NCI-H146 treated with DMSO at 0.1 percent for 48 hours (cell line): ENCODE measurements at regions not wholly inside any gene's neighbourhood (a gene's known extent, or its start where the extent isn't known, plus 50 kb on each side); places are given as distances from the start of the nearest gene placed in this dataset.
"Not testable (repeated sequence)": the region's sequence is repeated elsewhere in the genome, so short reads cannot be mapped to it uniquely, and the experiment has no call there.

ENCODE experiments used
- DNase-seq: peaks from one replicate; lab custom pipeline; 2025; ENCODE audit not compliant: unreplicated experiment; lab: John Stamatoyannopoulos, UW

DNA sequence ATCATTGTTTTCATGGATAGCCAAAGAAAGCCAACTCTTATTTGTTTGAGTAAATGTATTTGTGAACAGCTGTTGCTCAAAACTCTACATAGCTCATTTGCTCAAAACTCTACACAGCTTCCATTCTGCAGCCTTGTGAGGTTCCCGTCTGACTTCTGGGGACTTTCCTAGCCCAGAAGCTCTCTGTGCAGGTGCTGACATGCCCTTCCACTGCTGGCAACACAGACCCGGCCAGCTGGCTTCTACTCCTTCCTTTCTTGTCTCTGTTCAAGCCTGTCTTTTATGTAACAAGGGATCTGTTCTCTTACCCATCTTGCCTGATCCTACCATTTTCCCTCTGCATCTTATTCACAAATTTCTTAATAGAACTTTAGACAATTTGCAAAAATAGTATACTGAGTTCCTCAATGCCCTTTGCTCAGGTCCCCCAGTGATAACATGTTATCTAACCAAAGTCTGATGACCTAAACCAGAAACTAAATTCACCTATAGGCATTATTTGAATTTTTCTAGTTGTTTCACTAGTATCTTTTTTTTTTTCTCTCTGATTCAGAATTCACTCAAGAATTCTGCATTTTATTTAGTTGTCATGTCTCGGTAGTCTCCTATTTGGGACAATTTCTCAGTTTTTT lies 556.5 kb upstream of the SEMA6A start:
- no peak for DNase-seq

DNA sequence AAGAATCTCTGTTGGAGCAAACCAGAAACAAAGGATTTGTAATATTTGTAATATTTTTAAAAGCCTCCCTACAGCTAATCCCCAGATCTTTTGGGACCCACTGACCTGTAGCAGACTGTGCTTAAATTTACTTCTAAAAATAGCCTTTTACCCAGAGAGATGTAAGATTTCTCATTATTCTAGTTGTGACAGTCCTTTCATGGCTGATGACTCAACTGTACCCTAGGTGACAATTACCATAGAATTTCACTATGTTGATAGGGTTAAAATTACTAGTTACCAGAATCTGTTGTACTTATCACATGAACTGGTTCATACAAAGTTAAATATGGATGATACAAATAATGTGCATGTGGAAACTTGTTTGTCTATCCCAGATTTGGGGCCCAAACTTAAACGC lies 543.9 kb upstream of the SEMA6A start:
- DNase-seq: no peak

DNA sequence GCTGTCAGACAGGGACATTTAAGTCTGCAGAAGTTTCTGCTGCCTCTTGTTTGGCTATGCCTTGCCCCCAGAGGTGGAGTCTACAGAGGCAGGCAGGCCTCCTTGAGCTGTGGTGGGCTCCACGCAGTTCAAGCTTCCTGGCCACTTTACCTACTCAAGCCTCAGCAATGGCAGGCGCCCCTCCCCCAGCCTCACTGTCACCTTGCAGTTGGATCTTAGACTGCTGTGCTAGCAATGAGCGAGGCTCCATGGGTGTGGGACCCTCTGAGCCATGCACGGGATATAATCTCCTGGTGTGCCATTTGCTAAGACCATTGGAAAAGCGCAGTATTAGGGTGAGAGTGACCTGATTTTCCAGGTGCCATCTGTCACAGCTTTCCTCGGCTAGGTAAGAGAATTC lies 542.7 kb upstream of the SEMA6A start:
- not testable (repeated sequence) for DNase-seq

DNA sequence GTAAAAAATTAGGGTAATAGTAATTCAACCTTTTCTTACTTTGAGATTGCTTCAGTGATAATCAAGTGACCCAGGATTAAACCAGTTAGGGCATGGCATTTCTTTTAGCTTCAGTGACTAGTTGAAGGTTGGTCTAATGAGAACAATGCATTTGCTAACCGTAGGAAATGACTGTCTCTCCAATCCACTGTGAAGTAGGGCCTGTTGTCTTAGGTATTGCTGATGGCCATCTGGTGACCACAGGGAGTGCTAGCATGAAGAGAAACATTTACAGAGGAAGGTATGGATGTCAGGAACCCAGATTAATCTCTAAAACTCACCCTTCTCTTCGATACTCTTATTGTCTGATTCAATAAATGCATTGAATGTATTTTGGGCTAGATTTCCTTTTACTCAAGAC lies 535.9 kb upstream of the SEMA6A start:
- no peak for DNase-seq

DNA sequence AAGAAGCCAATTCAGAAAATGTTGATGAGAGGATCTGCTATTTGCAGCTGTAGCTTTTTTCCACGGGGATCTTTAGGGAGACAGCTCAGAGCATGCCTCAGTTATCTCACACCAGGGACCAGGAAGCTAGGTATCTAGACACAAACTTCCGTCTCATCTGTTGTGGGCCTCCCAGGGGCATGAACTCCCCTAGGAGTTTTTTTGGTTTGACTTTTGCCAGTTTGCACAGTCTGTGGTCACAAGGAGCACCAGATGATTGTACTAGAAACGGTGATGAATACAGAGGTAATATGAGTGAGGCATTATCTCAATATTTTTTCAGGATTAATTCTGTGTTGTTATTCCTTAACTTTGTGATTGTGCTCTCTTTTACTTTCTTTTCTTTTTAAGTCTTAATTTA lies 533.2 kb upstream of the SEMA6A start:
- DNase-seq: no peak

DNA sequence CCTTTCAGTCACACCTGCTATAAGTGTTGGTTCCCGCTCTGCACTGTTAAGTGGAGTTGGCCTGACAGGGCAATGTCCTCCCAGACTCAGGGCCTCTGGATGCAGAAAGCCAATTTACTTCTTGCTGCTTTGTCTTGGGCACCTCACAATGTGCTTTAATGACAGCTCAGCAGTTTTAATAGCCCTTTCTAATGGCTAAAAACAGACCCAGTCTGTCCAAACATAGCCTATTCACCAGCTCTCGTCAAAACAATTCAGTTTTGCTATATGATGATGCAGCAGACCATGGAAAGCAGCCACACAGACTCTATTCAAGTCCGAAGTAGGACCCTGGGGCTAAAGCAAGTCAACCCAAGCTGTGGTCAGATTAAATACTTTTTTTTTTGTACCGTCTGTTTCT lies 529.1 kb upstream of the SEMA6A start:
- DNase-seq: no peak

DNA sequence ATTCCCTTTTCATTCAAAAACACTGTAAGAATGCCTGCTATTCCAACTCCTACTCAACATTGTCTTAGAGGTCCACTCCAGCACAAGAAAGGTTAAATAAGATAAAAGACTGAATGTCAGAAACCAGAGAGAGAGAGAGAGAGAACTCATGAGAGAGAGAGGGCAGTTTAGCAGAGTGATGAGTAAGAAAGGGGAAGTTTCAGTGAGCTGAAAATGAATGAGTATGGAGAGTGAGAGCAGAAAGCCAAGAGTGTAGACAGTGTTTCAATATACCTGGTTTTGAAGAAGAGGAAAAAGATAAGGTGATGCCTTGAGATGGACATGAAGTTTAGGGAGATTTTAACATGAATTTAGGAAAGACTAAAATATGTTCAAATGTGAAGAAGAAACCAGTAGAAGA lies 528.0 kb upstream of the SEMA6A start:
- no peak for DNase-seq

DNA sequence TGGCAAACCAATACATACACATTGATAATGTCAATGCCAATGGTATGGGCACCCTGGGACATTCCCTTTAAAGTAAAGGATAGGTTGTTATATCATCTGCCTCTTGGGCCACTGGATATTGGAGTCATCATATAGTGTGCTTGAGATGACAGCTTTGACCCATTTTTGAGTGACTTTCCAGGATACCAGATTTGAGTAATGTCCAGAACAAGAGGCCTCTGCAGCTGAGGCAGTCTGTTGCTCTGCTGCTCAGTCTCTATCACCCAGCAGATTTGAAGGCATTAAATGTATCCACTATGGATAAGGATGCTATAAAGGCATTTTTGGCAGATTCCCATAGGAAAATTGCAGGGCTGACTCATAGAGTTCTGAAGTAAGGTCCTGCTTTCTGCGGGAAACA lies 525.6 kb upstream of the SEMA6A start:
- DNase-seq: no peak

DNA sequence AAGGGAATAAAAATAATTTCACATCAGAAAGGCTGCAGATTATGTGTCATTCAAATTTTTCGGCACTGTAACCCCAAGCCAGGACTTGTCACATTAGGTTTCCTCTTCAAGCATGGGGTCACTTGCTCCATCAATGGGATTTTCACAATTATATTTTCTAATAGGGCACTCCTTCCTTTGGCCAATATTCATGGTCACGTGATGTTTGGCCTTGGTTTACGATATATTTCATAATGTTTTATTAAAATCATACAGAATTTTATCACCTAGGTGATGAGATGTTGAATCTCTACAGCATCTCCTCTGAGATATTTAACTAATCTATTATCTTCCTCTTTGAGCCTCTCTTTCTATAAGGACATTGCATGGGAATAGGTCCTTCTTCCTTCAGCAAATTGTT lies 523.5 kb upstream of the SEMA6A start:
- DNase-seq: no peak

DNA sequence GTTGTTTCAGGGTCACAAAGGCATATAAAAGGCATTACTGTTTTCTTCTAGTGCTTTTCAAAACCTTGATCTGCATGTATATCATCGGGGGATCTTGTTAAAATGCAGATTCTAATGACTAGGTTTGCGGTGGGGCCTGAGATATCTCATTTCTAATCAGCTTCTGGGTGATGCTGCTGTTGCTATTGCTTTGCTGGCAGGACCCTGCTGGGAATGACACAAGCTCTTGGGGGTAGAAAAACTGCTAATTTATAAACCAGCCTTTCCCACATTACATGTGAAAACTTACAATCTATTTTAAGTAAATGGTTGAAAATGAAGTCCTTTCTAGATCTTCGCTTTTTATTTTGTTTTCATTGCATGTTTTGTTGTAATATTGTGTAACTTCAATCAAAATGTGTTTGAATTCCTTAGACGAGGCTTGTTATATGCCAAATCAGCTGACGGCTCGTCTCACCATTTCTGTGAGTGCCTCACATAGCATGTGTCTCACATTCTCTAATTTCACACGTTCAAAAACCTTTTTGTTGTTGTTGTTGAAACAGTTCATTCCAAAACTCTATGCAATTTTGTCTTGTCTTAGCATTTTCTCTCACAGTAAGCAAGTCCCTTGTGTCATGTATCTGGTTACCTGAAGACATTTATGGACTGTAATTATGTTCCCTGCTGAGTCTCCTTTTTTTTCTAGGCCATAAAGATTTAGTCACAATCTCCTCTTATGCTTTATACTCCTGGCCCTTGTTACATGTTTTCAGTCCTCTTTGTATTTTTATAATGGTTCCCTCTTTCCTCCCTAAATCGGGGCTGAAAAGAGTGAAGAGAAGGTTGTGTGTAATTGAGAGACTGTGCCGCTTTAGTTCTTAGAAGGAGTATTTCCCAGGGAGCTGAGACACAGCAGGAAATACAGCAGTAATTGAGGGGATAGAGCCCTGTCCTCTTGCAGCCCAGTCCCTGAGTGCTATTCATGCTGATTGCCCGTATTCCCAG lies 521.0 kb upstream of the SEMA6A start:
- no peak for DNase-seq

DNA sequence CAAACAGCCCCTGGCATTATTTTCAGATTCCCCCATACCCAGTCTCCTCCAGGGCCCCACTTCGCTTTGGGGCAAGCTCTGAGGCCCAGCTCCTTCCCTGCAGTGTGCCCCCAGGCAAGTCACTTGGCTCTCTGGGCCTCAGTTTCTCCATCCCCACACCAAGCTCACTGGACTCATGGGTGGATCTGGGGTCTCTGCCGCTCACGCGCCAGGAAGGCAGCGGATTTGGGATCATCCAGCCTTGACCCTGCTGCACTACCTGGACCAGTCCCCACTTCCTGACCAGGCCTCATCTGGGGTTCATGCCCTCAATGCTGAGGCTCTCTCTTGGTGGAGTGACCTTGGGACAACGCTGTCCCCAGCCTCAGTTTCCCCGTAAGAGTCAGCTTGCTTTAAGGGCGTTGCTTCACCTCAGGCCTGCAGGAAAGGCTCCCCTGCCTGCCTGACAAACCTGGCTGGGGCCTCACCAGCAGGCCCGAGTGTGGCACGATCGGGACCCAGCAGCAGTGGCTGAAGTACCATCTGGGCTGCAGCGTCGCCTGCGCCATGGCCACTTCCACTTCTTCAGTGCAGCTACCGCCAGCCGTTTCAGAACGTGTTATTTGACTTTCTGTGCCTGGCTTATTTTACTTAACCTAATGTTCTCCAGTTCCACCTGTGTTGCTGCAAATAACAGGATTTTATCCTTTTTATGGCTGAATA lies 519.6 kb upstream of the SEMA6A start:
- DNase-seq: no peak

DNA sequence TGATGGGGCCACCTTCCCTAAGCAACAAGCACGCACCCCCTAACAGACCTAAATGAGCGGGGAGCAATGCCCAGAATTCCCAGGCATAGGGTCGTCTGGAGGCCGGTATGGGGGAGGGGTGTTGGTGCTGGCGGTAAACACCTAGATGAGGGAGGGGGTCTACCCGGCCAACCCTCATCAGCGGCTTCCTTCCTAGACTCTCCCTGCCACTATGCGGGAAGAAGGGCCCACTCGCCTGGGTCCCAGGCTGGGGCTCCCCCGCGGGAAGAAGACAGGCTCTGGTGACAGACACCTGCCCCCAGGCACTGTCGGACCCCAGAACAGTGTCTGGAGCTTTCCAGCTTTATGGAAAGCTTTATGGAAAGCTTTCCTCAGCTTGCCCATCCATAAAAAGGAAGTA lies 519.0 kb upstream of the SEMA6A start:
- DNase-seq: no peak

DNA sequence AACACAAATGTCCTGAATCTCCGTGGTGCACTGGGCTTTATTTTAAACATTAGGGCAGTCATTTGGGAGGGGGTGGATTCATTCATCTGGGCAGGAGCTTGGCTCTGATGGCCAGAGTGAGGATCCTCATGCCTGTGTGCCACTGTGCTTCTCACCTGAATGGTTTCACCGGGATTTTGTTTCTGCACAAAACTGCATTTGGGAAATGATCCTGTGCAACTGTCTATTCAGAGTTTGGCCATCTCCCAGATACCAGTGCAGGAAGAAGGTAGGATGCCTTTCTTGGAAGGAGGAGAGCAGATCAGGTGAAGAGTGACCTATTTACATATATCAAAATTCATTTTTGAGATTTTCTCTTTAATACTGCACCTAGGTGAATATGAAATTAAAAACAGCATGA lies 514.4 kb upstream of the SEMA6A start:
- DNase-seq: no peak

DNA sequence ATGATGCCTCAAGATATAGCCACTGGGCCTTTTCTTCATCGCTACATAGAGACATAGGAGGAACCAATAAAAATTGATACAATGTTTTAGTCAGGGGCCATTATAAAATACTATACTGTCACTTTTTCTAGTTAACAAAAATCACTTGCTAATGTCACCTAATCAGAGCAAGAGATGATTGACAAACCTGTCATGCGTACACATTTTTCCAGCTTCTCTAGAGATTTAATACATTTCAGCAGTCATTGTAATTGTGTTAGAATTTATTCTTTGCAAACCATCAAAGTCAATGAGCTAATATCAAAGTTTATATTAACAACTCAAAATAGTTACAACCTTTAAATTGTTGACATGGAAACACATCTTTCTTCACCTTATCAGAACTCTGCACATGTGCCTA lies 513.6 kb upstream of the SEMA6A start:
- DNase-seq: no peak

DNA sequence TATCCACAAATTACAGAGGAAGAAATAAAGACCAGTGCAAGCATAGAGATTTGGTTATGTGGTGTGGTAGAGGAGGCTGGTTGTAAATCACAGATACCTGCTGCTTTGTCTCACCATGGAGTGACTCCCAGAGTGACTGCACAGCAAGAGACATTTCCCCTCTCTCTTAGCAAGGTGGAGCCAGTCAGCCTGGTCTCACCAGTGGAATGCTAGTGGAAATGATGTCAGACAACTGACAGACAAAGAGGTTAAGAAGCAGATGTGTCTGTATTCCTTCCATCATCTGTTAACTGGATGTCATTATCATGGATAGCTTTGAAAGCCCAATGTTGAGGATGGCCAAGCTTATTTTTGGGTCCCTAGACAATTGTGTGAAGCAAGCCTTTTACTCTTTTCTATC lies 509.4 kb upstream of the SEMA6A start:
- DNase-seq: no peak

DNA sequence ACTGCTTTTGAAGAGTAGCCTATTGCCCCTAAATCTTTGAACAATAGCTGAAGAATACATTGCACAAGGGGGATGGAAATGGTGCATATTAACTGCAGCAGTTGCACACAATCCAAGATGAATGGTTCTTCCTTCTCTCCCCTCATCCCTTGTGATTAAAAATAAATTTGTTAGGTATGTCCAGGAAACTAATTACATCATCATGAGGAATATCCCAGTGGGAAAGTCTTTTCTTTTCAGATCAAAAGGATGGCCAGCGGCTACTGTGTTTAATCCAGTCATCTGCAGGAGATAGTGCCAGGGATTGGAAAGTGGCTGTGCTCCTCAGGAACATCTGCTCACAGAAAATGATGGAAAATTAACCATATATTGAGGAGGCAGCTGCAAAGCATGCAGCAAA lies 508.4 kb upstream of the SEMA6A start:
- DNase-seq: no peak

DNA sequence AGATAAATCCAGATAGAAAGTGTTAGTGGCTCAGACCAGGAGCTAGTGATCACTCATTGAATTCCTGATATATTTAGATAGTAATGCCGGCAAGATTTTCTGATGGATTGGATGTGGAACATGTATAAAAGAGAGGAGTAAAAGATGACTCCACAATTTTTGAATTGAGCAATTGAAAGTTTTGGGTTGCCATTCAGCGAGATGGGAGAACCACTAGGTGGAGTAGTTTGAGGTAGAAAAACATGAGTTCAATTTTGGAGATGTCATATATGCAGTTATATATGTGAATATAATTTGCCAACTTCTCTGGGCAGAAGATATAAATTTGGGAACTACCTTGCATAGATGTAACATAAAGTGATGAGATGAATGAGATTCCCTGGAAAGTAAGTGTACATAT lies 502.5 kb upstream of the SEMA6A start:
- no peak for DNase-seq

DNA sequence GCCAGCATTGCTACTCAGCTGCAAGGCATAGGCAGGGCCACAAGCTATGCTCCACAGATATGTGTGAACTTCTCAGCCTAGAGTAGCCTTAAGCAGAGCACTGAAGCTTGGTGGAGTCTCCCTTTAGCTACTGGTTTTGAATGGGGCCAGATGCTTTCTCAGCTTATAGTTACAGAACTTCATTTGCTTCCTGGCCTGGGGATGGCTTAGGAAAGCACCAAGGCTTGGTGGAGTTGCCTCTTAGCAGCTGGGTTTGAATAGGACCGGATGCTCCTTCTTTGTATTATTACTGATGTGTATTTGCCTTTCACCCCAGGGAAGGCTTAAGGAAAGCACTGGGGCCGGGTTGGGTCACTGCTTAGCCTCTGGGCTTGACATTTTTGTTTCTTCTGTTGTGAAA lies 497.8 kb upstream of the SEMA6A start:
- DNase-seq: no peak

DNA sequence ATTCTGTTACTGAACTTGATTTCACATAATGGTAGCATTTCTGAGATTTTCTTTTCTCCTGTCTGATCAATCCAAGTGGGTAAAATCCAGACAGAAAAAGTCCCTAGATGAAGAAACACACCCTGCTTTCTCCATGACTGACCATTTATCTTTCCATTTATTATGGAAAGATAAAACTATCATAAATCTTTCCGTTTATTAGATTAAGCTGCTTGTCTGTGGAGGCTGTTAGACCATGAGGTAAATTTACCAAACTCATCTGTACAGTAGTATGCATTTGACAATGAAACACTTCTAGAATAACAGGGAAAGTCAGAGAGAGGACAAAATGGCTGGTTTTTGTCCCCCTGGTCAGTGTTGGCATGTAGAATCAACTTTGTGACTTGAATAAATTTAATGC lies 491.2 kb upstream of the SEMA6A start:
- no peak for DNase-seq

DNA sequence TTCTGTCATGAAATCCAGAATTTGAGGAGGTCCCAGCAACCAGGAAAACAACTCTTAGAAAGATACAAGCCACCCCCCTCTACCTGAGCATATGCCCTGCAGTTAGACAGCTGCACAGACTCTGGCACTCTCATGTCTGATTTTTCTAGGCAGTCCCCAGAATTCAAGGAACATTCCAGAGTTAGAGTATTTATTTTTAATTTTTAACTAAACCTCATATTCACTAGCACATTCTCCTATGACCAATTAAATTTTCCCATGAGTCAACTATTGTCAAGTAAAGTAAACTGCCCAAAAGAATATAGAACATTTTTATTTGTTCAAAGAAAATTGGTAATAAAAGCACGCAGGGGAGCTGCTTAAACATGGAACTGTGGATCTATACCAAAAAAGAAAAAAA lies 490.5 kb upstream of the SEMA6A start:
- DNase-seq: no peak

DNA sequence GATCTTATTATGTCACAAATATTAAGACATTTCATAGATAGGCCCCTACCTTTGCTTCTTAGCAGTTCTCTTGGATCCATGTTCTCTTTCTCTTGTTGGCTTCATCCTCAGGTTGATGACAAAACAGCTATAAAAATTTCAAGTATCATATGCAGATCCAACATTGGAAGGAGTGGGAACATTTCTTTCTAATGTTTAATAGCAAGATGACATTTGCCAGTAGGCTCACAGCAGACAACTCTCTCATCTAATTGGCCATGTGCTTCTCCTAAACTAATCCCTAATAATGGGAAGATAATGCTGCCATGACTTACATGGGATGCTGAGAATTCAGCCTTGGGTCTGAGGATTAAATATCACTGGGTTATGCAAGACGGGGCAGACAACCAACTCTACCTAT lies 485.5 kb upstream of the SEMA6A start:
- DNase-seq: no peak

DNA sequence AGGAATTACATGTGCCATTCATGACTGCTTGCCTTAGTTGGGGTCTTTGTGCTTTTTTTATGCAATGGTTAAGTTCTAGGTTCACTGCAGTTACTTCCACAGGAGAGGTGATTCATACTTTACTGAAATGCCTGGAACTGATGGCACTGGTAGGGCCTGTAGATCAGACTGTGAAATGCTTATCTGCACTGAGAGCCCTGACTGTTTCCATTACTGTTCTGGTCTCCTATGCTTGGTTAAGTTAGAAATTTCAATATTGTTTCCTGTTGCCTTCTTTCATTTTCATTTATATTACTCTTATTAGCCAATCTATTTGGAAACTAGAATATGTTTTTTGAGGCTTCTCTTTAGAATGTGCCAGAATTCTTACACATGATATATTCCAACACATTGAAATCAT lies 484.1 kb upstream of the SEMA6A start:
- DNase-seq: no peak
